ENCODE measurements at regions not wholly inside any gene's neighbourhood (a gene's known extent, or its start where the extent isn't known, plus 50 kb on each side); places are given as distances from the start of the nearest gene placed in this dataset. TPM values are rescaled to one million over a fixed set of nuclear protein-coding genes. Genes with fewer than 3 reads are reported as not detected.
A peak's percentile ranks its signal among the peaks of the same experiment; 100 is the strongest.

DNA sequence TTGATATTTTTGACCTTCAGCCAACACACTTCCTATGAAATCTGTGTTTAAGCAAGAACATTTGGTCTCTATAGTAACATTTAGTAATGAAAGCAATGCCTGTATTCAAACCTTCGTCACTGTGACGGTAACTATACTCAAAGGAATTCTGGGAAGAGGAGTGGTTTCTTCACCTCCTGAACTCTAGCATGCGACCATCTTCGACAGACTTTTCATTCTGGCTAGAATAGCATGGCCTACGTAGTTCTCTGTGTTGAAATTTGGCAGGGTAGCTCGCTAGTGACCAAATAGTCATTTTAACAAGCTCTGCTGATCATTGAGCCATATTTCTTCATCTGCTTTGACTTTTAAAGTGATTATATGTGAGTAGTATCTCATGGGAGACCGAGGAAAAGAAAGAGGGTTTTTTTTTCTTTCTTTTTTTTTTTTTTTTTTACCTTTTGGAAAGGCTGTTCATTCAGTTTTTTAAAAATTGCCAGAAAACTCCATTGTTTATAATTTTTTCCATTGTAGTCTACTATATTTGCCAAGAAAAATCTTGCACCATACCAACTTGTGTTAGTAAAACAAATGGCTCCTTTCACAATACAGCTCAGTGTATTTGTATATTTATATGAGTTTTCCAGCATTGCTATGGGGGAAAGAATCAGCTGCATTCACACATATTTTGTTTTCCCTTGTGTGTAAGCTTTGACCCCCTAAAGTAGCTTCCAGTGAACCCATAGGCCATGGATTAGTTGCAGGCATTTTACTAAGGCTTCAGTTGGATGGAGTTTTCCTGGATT, 166.8 kb downstream of the NNT start:
- DNase-seq (ENCODE audit: low read depth) = peak; percentile 81
- TF ChIP-seq, protein P1, sequence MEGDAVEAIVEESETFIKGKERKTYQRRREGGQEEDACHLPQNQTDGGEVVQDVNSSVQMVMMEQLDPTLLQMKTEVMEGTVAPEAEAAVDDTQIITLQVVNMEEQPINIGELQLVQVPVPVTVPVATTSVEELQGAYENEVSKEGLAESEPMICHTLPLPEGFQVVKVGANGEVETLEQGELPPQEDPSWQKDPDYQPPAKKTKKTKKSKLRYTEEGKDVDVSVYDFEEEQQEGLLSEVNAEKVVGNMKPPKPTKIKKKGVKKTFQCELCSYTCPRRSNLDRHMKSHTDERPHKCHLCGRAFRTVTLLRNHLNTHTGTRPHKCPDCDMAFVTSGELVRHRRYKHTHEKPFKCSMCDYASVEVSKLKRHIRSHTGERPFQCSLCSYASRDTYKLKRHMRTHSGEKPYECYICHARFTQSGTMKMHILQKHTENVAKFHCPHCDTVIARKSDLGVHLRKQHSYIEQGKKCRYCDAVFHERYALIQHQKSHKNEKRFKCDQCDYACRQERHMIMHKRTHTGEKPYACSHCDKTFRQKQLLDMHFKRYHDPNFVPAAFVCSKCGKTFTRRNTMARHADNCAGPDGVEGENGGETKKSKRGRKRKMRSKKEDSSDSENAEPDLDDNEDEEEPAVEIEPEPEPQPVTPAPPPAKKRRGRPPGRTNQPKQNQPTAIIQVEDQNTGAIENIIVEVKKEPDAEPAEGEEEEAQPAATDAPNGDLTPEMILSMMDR (IDR thresholded peaks at IDR 0.05; ENCODE audit: insufficient read depth, low read depth, low read length) = no peak
- no peak overlapping the region for H3K4me3 ChIP-seq (ENCODE audit: low read depth, low read length)

Small RNA genes in the stretch of these regions (small RNA-seq; reads per million reads assigned to genes)
- gene RNU6-381P = not detected

Measured in fibroblast of villous mesenchyme (primary cell).